Heart left ventricle (tissue), 13 donors: ENCODE measurements at regions not wholly inside any gene's neighbourhood (a gene's known extent, or its start where the extent isn't known, plus 50 kb on each side); places are given as distances from the start of the nearest gene placed in this dataset.

Experiments used
- POLR2A ChIP-seq, 2 donors: fragments of 450-650 bp; IDR thresholded peaks; one replicate each; pipeline ENCODE4 v1.6.1; 2017; ENCODE audit warnings: antibody characterized with exemption in 2 of 2, mild to moderate bottlenecking in 2 of 2, moderate library complexity in 2 of 2
- TF ChIP-seq, protein P1 (sequence below), 12 donors: fragments of 200-600 bp; sonication (generic) in 4 of 12; IDR thresholded peaks; one replicate each; pipeline versions ENCODE4 v1.5.0 to v1.8.0; 2018 to 2022; ENCODE audit warnings: antibody characterized with exemption in 12 of 12, mild to moderate bottlenecking in 5 of 12
- donor health status: ischemic (EF 13 %, LVEDD 7.1; RV severe dilation, severe dysfunction).
- donor health status: DM: no; HTN: yes; CAD: no.
- donor health status: DM: no; HTN: no; CAD: no.
- donor health status: ischemic (EF 25% LVEDD 6.9; RV normal size, moderate dysfunction).
- donor health status: ischemic (EF 25% LVEDD 5.7; RV mildly dilated, moderate dysfunction).
- donor health status: ischemic (EF 35%, LVEDD 5.7; RV mildly dilated, moderate dysfunction).
- donor health status: nonischemic (EF 11% LVEDD 7.7; RV severe dilation, severe dysfunction).
- donor health status: DM: yes; HTN: yes; CAD: no.
- donor health status: PGD.
- donor health status: ischemic (EF 29% LVEDD 5.4; RV normal size, mild dysfunction).
- donor health status: nonischemic (EF 23%, LVEDD 6.1; RV moderate dilation, normal function).

DNA sequence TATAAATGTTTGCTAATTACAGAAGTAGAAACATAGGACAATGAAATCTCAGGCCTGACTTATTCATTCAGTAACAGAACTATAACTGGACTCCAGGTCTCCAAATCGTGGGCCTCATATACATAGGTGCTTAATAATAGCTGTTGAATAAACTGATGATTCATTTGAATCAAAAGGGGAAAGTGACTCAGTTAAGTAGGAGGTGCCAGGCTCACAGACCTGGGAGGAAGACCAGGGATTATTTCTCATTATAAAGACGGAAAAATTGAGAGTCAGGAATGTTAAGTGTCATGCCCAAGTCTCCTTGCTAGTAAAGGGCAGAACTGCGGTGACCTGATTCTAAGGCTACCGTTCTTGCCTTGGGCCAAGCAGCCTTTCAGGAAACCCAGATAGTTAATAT, 131.5 kb downstream of the HS3ST1 start:
- TF ChIP-seq POLR2A (IDR thresholded peaks at IDR 0.05): no peak
- TF ChIP-seq, protein P1, sequence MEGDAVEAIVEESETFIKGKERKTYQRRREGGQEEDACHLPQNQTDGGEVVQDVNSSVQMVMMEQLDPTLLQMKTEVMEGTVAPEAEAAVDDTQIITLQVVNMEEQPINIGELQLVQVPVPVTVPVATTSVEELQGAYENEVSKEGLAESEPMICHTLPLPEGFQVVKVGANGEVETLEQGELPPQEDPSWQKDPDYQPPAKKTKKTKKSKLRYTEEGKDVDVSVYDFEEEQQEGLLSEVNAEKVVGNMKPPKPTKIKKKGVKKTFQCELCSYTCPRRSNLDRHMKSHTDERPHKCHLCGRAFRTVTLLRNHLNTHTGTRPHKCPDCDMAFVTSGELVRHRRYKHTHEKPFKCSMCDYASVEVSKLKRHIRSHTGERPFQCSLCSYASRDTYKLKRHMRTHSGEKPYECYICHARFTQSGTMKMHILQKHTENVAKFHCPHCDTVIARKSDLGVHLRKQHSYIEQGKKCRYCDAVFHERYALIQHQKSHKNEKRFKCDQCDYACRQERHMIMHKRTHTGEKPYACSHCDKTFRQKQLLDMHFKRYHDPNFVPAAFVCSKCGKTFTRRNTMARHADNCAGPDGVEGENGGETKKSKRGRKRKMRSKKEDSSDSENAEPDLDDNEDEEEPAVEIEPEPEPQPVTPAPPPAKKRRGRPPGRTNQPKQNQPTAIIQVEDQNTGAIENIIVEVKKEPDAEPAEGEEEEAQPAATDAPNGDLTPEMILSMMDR (IDR thresholded peaks at IDR 0.05): no peak
